Mucosa of stomach (tissue), 1 donor: ENCODE measurements at regions not wholly inside any gene's neighbourhood (a gene's known extent, or its start where the extent isn't known, plus 50 kb on each side); places are given as distances from the start of the nearest gene placed in this dataset.

Experiments used
- H3K27me3 ChIP-seq: one replicate; pipeline ENCODE4 v1.7.0; 2013; ENCODE audit warnings: mild to moderate bottlenecking, low read length; ENCODE audit not compliant: control insufficient read depth, insufficient read depth
- H3K36me3 ChIP-seq: one replicate; pipeline ENCODE4 v1.7.0; 2013; ENCODE audit warnings: low read length; ENCODE audit not compliant: control insufficient read depth, insufficient read depth
- H3K4me1 ChIP-seq: one replicate; pipeline ENCODE4 v1.7.0; 2013; ENCODE audit warnings: mild to moderate bottlenecking, low read length; ENCODE audit not compliant: control insufficient read depth, insufficient read depth
- H3K4me3 ChIP-seq: one replicate; pipeline ENCODE4 v1.7.0; 2013; ENCODE audit warnings: low read length
- H3K9ac ChIP-seq: one replicate; pipeline ENCODE4 v1.7.0; 2013; ENCODE audit warnings: mild to moderate bottlenecking, low read length, moderate library complexity
- H3K9me3 ChIP-seq: one replicate; pipeline ENCODE4 v1.7.0; 2013; ENCODE audit warnings: mild to moderate bottlenecking, low read length, moderate library complexity; ENCODE audit not compliant: control insufficient read depth
- donor health status: Pancreatic carcinoma.

GRCh38 chr9:105066275-105066865 is 138.4 kb upstream of the ABCA1 start:
- peaks cover 33% of the 10 kb centered on the region for H3K4me1 ChIP-seq
- H3K4me3 ChIP-seq, result no peak overlapping the region
- no peaks in the 10 kb centered on the region for H3K9me3 ChIP-seq
- no peaks in the 10 kb centered on the region for H3K36me3 ChIP-seq
- H3K9ac ChIP-seq, result no peak overlapping the region
- no peaks in the 10 kb centered on the region for H3K27me3 ChIP-seq

GRCh38 chr9:105067895-105068580 is 140.1 kb upstream of the ABCA1 start:
- no peaks in the 10 kb centered on the region for H3K36me3 ChIP-seq
- H3K4me1 ChIP-seq, result peaks cover 33% of the 10 kb centered on the region
- H3K9me3 ChIP-seq, result no peaks in the 10 kb centered on the region
- no peak overlapping the region for H3K9ac ChIP-seq
- H3K4me3 ChIP-seq, result no peak overlapping the region
- no peaks in the 10 kb centered on the region for H3K27me3 ChIP-seq

GRCh38 chr9:105069285-105069684 is 141.3 kb upstream of the ABCA1 start:
- Histone ChIP-seq H3K27me3 (no peaks in the 10 kb centered on the region), H3K4me1 (peaks cover 23% of the 10 kb centered on the region), H3K9me3 (no peaks in the 10 kb centered on the region), H3K4me3 (no peak overlapping the region), H3K9ac (no peak overlapping the region), H3K36me3 (no peaks in the 10 kb centered on the region)

GRCh38 chr9:105069696-105070095 is 141.7 kb upstream of the ABCA1 start:
- H3K9me3 ChIP-seq, result no peaks in the 10 kb centered on the region
- no peaks in the 10 kb centered on the region for H3K36me3 ChIP-seq
- no peak overlapping the region for H3K4me3 ChIP-seq
- no peak overlapping the region for H3K9ac ChIP-seq
- H3K27me3 ChIP-seq, result no peaks in the 10 kb centered on the region
- peaks cover 19% of the 10 kb centered on the region for H3K4me1 ChIP-seq

GRCh38 chr9:105070176-105070575 is 142.2 kb upstream of the ABCA1 start:
- H3K36me3 ChIP-seq, result no peaks in the 10 kb centered on the region
- H3K4me1 ChIP-seq, result peaks cover 14% of the 10 kb centered on the region
- H3K9ac ChIP-seq, result no peak overlapping the region
- H3K4me3 ChIP-seq, result no peak overlapping the region
- H3K9me3 ChIP-seq, result no peaks in the 10 kb centered on the region
- no peaks in the 10 kb centered on the region for H3K27me3 ChIP-seq

GRCh38 chr9:105072476-105072875 is 144.5 kb upstream of the ABCA1 start:
- Histone ChIP-seq H3K4me1 (no peaks in the 10 kb centered on the region), H3K36me3 (no peaks in the 10 kb centered on the region), H3K27me3 (no peaks in the 10 kb centered on the region), H3K4me3 (no peak overlapping the region), H3K9me3 (no peaks in the 10 kb centered on the region), H3K9ac (no peak overlapping the region)

GRCh38 chr9:105073147-105073546 is 145.2 kb upstream of the ABCA1 start:
- H3K27me3 ChIP-seq, result no peaks in the 10 kb centered on the region
- no peak overlapping the region for H3K4me3 ChIP-seq
- no peak overlapping the region for H3K9ac ChIP-seq
- no peaks in the 10 kb centered on the region for H3K36me3 ChIP-seq
- no peaks in the 10 kb centered on the region for H3K9me3 ChIP-seq
- H3K4me1 ChIP-seq, result no peaks in the 10 kb centered on the region

GRCh38 chr9:105074491-105074890 is 146.5 kb upstream of the ABCA1 start:
- no peak overlapping the region for H3K9ac ChIP-seq

GRCh38 chr9:105076729-105077128 is 148.8 kb upstream of the ABCA1 start:
- Histone ChIP-seq H3K4me1 (no peaks in the 10 kb centered on the region), H3K36me3 (no peaks in the 10 kb centered on the region), H3K9ac (no peak overlapping the region), H3K4me3 (no peak overlapping the region), H3K9me3 (no peaks in the 10 kb centered on the region), H3K27me3 (no peaks in the 10 kb centered on the region)

More at GRCh38 chr9:105074491-105074890, 146.5 kb upstream of the ABCA1 start:
- Histone ChIP-seq H3K4me3 (no peak overlapping the region), H3K36me3 (no peaks in the 10 kb centered on the region), H3K9me3 (no peaks in the 10 kb centered on the region), H3K27me3 (no peaks in the 10 kb centered on the region), H3K4me1 (no peaks in the 10 kb centered on the region)

- no peaks in the 10 kb centered on the region for H3K9me3 ChIP-seq
- no peaks in the 10 kb centered on the region for H3K36me3 ChIP-seq
- H3K27me3 ChIP-seq, result no peaks in the 10 kb centered on the region
- no peaks in the 10 kb centered on the region for H3K4me1 ChIP-seq
- H3K4me3 ChIP-seq, result no peak overlapping the region
- no peak overlapping the region for H3K9ac ChIP-seq
Measured at GRCh38 chr9:105079457-105079856, 151.5 kb upstream of the ABCA1 start.

GRCh38 chr9:105082843-105083242 is 154.9 kb upstream of the ABCA1 start:
- H3K4me1 ChIP-seq, result no peaks in the 10 kb centered on the region
- H3K27me3 ChIP-seq, result no peaks in the 10 kb centered on the region
- no peaks in the 10 kb centered on the region for H3K36me3 ChIP-seq
- no peak overlapping the region for H3K9ac ChIP-seq
- no peaks in the 10 kb centered on the region for H3K9me3 ChIP-seq
- no peak overlapping the region for H3K4me3 ChIP-seq

GRCh38 chr9:105083256-105083655 is 155.3 kb upstream of the ABCA1 start:
- Histone ChIP-seq H3K4me1 (no peaks in the 10 kb centered on the region), H3K9ac (no peak overlapping the region), H3K36me3 (no peaks in the 10 kb centered on the region), H3K9me3 (no peaks in the 10 kb centered on the region), H3K27me3 (no peaks in the 10 kb centered on the region), H3K4me3 (no peak overlapping the region)
